Mesodermal cell (in vitro differentiated cells): ENCODE measurements at regions not wholly inside any gene's neighbourhood (a gene's known extent, or its start where the extent isn't known, plus 50 kb on each side); places are given as distances from the start of the nearest gene placed in this dataset.

Source experiments
- H3K27ac ChIP-seq: 2 replicates; pipeline ENCODE4 v1.7.0; 2013; ENCODE audit warnings: mild to moderate bottlenecking, low read depth, low read length, moderate library complexity; ENCODE audit not compliant: severe bottlenecking
- H3K36me3 ChIP-seq: 2 replicates; pipeline ENCODE4 v1.7.1; 2013; ENCODE audit warnings: mild to moderate bottlenecking, low read length, moderate library complexity; ENCODE audit not compliant: control insufficient read depth, insufficient read depth
- H3K4me1 ChIP-seq: one replicate; pipeline ENCODE4 v1.7.1; 2013; ENCODE audit warnings: mild to moderate bottlenecking, low read length; ENCODE audit not compliant: insufficient read depth, control insufficient read depth, poor library complexity, severe bottlenecking
- H3K4me3 ChIP-seq: 2 replicates; pipeline ENCODE4 v1.7.0; 2013; ENCODE audit warnings: low read length, control low read depth, mild to moderate bottlenecking; ENCODE audit not compliant: insufficient read depth, poor library complexity, severe bottlenecking; ENCODE audit errors: extremely low read depth
- H3K9me3 ChIP-seq: 2 replicates; pipeline ENCODE4 v1.7.1; 2013; ENCODE audit warnings: mild to moderate bottlenecking, low read length, moderate library complexity; ENCODE audit not compliant: control insufficient read depth
- WGBS, 2 experiments: methylation state at CpG; one replicate each; pipeline ENCODE4 v1.1.5; 2013; ENCODE audit warnings: missing lambda C conversion rate in 2 of 2; ENCODE audit not compliant: insufficient coverage in 2 of 2; 5-methylcytosine and 5-hydroxymethylcytosine counted together

GRCh38 chr18:50458366-50458765 lies 83.5 kb downstream of the SKA1 start:
- Histone ChIP-seq H3K4me3 (no peak overlapping the region), H3K36me3 (no peaks in the 10 kb centered on the region), H3K27ac (no peak overlapping the region), H3K4me1 (no peaks in the 10 kb centered on the region), H3K9me3 (no peaks in the 10 kb centered on the region)
- WGBS, 2 experiments: 80 to 100% methylated on average over 1 of the region's 3 CpGs

- no peaks in the 10 kb centered on the region for H3K4me1 ChIP-seq
- H3K36me3 ChIP-seq: no peaks in the 10 kb centered on the region
- H3K27ac ChIP-seq: no peak overlapping the region
- no peak overlapping the region for H3K4me3 ChIP-seq
- H3K9me3 ChIP-seq: no peaks in the 10 kb centered on the region
- 54 to 70% methylated on average over 2 of the region's 2 CpGs for WGBS, 2 experiments
These were observed 84.0 kb downstream of the SKA1 start for GRCh38 chr18:50458796-50459195.

DNA sequence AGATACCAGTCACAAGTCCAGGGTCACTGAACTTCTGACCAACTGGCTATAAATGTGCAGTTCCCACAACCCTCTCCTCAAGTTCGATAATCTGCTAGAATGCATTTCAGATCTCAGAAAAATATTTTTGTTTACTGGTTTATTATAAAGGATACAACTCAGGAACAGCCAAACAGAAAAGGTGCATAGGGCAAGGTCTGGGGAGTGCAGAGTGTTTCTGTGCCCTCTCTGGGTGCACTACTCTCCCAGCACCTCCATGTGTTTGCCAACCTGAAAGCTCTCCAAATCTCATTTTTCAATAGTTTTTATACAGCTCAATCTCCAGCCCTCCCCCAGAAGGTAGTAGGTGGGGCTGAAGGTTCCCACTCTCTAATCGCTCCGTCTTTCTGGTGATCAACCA lies 85.2 kb downstream of the SKA1 start:
- no peaks in the 10 kb centered on the region for H3K4me1 ChIP-seq
- no peaks in the 10 kb centered on the region for H3K9me3 ChIP-seq
- no peak overlapping the region for H3K27ac ChIP-seq
- H3K36me3 ChIP-seq: no peaks in the 10 kb centered on the region
- WGBS, 2 experiments: 100% methylated on average over 2 of the region's 3 CpGs; no CpG with 5 or more reads in 1 of the 2 experiments
- no peak overlapping the region for H3K4me3 ChIP-seq

DNA sequence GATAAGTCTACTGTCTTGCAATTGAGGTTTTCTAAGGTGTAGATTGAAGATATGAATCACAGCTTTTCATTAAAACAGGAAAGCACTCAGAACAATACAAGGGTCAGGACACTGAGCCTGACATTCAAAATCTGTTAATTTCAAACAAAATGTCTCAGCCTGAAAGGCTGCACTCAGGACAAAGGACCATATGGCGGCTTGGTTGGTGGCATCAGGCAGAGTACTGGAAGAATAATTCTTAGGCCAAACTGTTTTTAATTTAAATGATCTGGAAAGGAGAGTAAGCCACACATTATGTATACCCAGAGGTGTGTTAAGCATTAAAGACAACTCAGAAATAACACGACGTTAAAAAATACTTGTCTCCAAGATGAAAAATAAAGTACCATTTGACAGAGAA lies 85.9 kb downstream of the SKA1 start:
- Histone ChIP-seq H3K4me3 (no peak overlapping the region), H3K9me3 (no peaks in the 10 kb centered on the region), H3K36me3 (no peaks in the 10 kb centered on the region), H3K4me1 (peaks cover 3% of the 10 kb centered on the region), H3K27ac (no peak overlapping the region)
- WGBS, 2 experiments: 87% methylated on average over 3 of the region's 3 CpGs; no CpG with 5 or more reads in 1 of the 2 experiments

GRCh38 chr18:50461251-50461650 lies 86.4 kb downstream of the SKA1 start:
- Histone ChIP-seq H3K9me3 (no peaks in the 10 kb centered on the region), H3K4me3 (no peak overlapping the region), H3K36me3 (no peaks in the 10 kb centered on the region)

DNA sequence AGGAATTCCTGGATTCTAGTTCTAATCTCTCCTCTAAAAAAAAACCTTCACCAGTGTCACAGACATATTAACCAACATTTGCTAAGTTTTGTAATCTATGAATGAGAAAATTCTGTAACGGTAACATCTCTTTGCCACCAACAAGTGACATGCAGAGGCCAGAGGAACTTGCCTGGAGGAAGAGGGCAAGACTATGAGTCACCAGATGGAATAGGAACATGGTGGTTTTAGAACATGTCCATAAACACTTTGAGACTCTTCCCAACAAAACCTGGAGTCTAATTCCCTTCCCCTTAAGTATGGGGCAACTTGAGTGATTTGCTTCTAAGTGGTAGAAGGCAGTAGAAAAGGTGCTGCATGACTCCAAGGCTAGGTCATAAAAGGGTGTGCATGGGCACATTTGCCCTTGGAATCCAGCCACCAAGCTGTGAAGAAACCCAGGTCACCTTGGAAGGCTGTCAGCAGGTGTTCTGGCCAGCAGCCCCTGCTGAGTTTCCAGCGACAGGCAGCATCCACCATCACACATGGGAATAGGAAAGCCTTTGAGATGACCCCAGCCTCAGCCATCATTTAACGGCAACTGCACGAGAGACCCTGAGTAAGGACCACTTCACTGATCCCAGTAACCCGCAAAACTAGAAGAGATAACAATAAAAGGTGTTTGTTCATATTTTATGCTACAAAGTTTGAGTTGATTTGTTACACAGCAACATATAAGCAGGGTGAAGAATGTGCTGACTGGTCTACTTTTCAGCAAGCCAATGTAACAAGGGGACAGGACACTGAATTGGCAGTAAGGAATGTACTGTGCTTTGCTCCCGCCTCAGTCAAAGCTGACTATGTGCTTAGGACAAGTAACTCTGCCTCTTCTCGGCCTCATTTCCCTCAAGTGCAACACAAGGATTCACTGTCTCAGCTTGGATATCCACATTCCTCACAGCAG lies 90.6 kb downstream of the SKA1 start:
- no peak overlapping the region for H3K4me3 ChIP-seq
- H3K36me3 ChIP-seq: no peaks in the 10 kb centered on the region
- H3K4me1 ChIP-seq: peaks cover 12% of the 10 kb centered on the region
- WGBS, 2 experiments: 88 to 96% methylated on average over 2 to 5 of the region's 7 CpGs
- H3K9me3 ChIP-seq: no peaks in the 10 kb centered on the region
- no peak overlapping the region for H3K27ac ChIP-seq

More at GRCh38 chr18:50461251-50461650, 86.4 kb downstream of the SKA1 start:
- Histone ChIP-seq H3K27ac (no peak overlapping the region), H3K4me1 (peaks cover 8% of the 10 kb centered on the region)

GRCh38 chr18:50466634-50467033 lies 91.8 kb downstream of the SKA1 start:
- Histone ChIP-seq H3K36me3 (no peaks in the 10 kb centered on the region), H3K9me3 (no peaks in the 10 kb centered on the region), H3K27ac (peak overlapping the region; percentile 51), H3K4me1 (peaks cover 12% of the 10 kb centered on the region), H3K4me3 (no peak overlapping the region)

DNA sequence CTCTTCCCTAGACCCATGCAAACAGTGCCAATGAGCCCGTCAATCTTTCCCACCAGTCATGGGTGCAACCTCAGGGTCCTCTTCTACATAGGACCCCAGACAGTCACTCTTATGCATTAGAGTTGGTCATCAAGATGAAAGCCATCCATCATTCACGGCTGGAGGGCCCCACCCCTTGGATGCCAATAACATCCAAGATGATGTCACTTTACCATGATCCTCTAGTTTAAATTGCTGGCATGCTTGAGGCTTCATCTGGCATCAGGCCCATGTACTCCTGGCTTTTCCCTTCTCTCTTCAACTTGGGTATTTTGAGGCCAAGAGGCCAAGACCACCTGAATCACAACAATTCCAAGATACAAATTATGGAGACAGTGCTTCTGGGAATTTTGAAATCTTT lies 91.1 kb upstream of the MAPK4 start:
- H3K27ac ChIP-seq: no peak overlapping the region
- peaks cover 12% of the 10 kb centered on the region for H3K4me1 ChIP-seq
- WGBS, 2 experiments: 94 to 96% methylated on average over 2 of the region's 2 CpGs
- no peak overlapping the region for H3K4me3 ChIP-seq
- H3K36me3 ChIP-seq: no peaks in the 10 kb centered on the region
- no peaks in the 10 kb centered on the region for H3K9me3 ChIP-seq

DNA sequence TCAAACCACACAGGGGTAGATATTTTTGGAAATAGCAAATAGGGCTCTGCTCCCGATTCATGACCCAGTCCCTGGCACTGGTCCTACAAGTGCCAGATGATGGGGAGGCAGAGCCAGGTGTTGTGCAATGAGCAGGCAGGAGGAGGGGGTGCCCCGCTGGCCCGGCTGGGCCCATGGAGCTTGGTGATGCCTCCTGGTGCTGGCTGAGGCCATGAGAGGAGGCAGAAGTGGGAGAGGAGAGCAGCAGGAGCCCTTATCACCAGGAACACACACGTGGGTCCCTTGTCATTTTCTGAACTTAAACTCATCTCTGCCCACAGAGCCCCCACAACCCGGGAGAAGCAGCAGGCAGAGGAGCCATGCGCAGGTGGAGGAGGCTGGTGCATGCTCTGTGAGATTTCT lies 90.5 kb upstream of the MAPK4 start:
- Histone ChIP-seq H3K4me1 (peaks cover 12% of the 10 kb centered on the region), H3K27ac (no peak overlapping the region), H3K36me3 (no peaks in the 10 kb centered on the region), H3K4me3 (no peak overlapping the region), H3K9me3 (no peaks in the 10 kb centered on the region)
- WGBS, 2 experiments: 97 to 100% methylated on average over 2 to 5 of the region's 6 CpGs

GRCh38 chr18:50472941-50473340 lies 86.9 kb upstream of the MAPK4 start:
- H3K4me1 ChIP-seq: no peaks in the 10 kb centered on the region
- no peak overlapping the region for H3K4me3 ChIP-seq
- WGBS, 2 experiments: 100% methylated on average over 1 of the region's 1 CpG; no CpG with 5 or more reads in 1 of the 2 experiments
- H3K36me3 ChIP-seq: no peaks in the 10 kb centered on the region
- H3K9me3 ChIP-seq: no peaks in the 10 kb centered on the region
- no peak overlapping the region for H3K27ac ChIP-seq

DNA sequence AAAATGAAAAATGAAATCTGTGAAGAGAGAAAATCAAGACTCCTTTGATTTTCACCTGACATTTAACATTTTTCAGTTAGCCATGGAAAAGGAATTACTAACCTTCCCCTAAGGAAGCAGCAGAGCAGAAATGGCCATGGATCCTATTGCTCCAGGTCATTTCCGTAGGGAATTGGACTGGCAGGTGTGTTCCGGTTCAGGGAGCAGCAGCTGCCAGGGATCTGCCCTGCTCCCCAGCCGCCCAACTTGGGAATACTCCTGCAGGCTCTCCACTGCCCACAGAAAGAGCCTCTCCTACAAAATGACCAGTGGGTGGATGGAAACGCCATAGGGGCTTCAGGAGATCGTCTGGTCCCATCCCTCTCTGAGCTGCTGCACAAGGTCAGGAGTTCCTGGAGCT lies 86.0 kb upstream of the MAPK4 start:
- Histone ChIP-seq H3K4me3 (no peak overlapping the region), H3K9me3 (no peaks in the 10 kb centered on the region), H3K4me1 (no peaks in the 10 kb centered on the region), H3K27ac (no peak overlapping the region), H3K36me3 (no peaks in the 10 kb centered on the region)
- 100% methylated on average over 3 to 4 of the region's 5 CpGs for WGBS, 2 experiments
